GM12865 (cell line): ENCODE measurements at regions not wholly inside any gene's neighbourhood (a gene's known extent, or its start where the extent isn't known, plus 50 kb on each side); places are given as distances from the start of the nearest gene placed in this dataset.

Source experiments
- DNase-seq: peaks from one replicate; pipeline ENCODE4 v3.0.0; 2010; ENCODE audit warnings: low read depth
- H3K4me3 ChIP-seq: 2 replicates; pipeline ENCODE4 v1.5.1; 2011; ENCODE audit warnings: mild to moderate bottlenecking, low read depth, low read length, control low read depth
- TF ChIP-seq, protein P1 (sequence below): IDR thresholded peaks from 2 replicates; pipeline ENCODE4 v1.5.1; 2011; ENCODE audit warnings: low read length, control low read depth, low read depth, inconsistent platforms; ENCODE audit not compliant: insufficient read depth; ENCODE audit errors: missing control alignments

DNA sequence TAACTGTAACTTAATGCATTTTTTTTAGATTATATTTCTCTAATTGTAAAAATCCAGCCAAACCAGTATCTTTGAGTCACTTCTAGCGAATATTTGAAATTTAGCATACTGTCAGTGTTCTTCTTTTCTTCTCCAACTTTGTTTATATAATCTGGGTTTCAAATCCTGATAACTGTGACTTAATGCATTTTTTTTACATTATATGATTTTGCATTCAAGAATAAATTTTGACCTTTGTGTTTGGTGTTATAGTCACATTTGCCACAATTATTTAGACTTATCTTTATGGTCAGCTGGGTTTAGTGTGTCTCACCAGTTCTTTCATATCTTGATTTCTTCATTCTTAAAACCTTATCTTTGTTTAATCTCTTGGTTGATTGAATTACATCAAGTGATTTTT lies 345.7 kb downstream of the SLC4A3 start:
- H3K4me3 ChIP-seq, result no peak overlapping the region
- no peak for DNase-seq
- TF ChIP-seq, protein P1, sequence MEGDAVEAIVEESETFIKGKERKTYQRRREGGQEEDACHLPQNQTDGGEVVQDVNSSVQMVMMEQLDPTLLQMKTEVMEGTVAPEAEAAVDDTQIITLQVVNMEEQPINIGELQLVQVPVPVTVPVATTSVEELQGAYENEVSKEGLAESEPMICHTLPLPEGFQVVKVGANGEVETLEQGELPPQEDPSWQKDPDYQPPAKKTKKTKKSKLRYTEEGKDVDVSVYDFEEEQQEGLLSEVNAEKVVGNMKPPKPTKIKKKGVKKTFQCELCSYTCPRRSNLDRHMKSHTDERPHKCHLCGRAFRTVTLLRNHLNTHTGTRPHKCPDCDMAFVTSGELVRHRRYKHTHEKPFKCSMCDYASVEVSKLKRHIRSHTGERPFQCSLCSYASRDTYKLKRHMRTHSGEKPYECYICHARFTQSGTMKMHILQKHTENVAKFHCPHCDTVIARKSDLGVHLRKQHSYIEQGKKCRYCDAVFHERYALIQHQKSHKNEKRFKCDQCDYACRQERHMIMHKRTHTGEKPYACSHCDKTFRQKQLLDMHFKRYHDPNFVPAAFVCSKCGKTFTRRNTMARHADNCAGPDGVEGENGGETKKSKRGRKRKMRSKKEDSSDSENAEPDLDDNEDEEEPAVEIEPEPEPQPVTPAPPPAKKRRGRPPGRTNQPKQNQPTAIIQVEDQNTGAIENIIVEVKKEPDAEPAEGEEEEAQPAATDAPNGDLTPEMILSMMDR, result no peak

DNA sequence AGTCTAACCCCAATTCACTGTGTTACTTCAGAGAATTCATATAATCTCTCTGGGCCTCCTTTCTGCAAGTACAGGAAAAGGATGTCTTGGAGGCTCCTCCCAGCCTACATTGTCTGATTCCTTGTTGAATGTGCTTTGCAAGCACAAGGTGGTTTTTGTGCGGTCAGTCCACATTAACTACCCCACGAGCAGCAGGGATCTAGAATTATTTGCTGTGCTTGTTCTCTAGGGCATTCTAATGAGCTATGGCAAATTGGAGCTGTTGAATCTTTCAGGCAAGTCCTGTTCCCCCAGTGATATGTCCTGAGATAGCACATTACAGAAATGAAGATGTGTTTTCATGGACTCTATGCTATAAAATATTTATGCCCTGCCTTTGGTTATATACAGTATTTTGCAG lies 349.4 kb downstream of the SLC4A3 start:
- TF ChIP-seq, protein P1, result no peak
- no peak overlapping the region for H3K4me3 ChIP-seq
- no peak for DNase-seq

DNA sequence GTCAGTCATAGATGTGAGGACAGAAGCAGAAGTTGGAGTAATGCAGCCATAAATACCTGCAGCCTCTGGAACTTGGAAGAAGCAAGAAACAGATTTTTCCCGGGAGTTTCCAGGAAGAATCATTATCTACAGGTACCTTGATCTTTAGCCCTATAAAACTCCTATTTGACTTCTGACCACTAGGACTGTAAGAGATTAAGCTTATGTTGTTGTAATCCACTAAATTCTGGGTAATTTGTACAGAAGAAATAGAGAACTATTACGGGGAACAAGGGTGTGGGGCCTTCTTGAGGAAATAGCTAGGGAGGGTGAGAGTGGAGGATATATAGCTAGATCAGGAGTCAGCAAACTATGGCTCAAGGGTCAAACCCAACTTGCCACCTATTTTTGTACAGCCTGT lies 353.2 kb downstream of the SLC4A3 start:
- TF ChIP-seq, protein P1, result no peak
- H3K4me3 ChIP-seq, result no peak overlapping the region

DNA sequence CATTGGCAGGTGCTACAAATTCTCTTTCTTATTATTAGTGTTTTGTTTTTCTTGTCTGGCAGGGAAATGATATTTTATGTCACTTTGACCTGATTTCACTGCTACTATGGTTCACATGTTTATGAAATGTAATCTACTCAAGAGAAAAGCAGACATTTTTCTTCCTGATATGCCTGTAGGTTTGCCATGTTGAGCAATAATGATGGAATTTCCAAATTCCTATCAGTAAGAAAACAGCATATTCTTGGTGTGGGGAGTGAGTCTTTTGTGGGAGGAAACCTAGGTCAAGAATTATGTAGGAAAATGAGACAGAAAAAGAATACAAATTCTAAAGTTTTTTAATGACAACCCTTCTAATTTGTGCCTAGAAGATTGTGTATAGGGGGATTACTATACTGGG lies 356.4 kb downstream of the SLC4A3 start:
- no peak overlapping the region for H3K4me3 ChIP-seq
- no peak for DNase-seq
- TF ChIP-seq, protein P1, result no peak

More for the DNA sequence above, 353.2 kb downstream of the SLC4A3 start:
- DNase-seq, result no peak

DNA sequence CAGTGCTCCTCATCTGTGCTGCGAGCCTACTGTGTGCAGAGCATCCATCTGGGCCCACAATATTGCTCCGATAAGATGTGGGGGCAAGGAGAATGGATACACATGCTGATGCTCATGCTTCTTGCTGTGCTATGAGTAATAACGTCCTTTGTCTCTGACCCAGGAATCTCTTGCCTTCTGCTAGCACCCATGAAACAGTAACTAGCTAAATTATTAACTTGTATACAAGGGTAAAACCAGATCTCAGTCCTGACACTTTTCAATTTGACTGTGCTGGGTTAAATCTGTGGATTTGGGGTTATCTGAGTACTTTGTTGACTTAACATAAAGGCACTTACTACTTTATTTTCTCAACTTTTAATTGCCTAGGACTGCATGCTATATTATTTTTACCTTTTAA lies 357.6 kb downstream of the SLC4A3 start:
- TF ChIP-seq, protein P1, result no peak
- DNase-seq, result no peak

DNA sequence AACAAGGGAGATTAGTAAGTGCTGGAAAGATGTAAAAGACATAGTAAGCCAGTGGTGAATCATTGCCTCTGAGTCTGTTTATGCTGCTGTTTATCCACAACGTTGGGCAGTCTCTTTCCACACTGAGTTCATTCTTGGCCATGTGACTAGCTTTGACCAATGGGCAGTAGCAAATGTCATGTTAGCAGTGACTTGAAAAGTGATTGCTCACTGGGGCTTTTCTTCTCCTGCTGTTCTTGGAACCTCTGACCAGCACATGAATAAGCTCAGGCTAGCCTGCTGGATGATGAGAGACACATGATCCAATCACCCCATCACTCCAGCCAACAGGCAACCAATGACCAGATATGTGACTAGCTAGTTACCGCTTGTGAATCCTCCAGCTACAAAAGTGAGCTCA lies 360.4 kb downstream of the SLC4A3 start:
- no peak overlapping the region for H3K4me3 ChIP-seq
- TF ChIP-seq, protein P1, result no peak
- no peak for DNase-seq

More for the DNA sequence above, 357.6 kb downstream of the SLC4A3 start:
- no peak overlapping the region for H3K4me3 ChIP-seq

DNA sequence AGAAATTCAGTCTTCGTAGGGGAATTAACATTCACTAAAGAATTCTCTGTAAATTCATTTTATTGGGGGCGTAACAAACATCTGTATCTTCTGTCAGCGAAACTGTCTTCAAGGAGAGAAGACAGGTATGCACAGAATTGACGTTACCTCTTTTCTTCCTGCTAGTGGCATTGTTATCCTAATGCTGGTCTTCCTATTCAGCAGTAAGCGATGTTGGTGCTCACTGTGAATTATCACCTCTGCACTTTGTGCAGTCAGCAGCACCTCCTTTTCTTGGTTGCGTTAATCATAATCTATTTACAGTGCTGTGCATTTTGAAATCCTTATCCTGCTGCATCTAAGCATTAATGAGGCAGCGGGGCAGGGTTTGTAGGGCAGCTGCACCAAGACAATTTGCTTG lies 362.3 kb downstream of the SLC4A3 start:
- no peak for DNase-seq
- no peak overlapping the region for H3K4me3 ChIP-seq
- TF ChIP-seq, protein P1, result no peak
